IMR-90 (cell line): ENCODE measurements at regions not wholly inside any gene's neighbourhood (a gene's known extent, or its start where the extent isn't known, plus 50 kb on each side); places are given as distances from the start of the nearest gene placed in this dataset.

Source experiments
- BHLHE40 ChIP-seq: fragments of 150-350 bp; IDR thresholded peaks from 2 replicates; pipeline ENCODE4 v1.6.1; 2016; ENCODE audit warnings: mild to moderate bottlenecking, low read depth, low read length
- CEBPB ChIP-seq: IDR thresholded peaks from 2 replicates; pipeline ENCODE4 v1.6.1; 2012; ENCODE audit warnings: low read depth, low read length, improper control_type of control experiment
- ELK1 ChIP-seq: fragments of 150-350 bp; IDR thresholded peaks from 2 replicates; pipeline ENCODE4 v1.6.1; 2016; ENCODE audit warnings: low read depth, mild to moderate bottlenecking, low read length, moderate library complexity, borderline replicate concordance
- FOS ChIP-seq: fragments of 150-350 bp; IDR thresholded peaks from 2 replicates; pipeline ENCODE4 v1.6.1; 2016; ENCODE audit warnings: low read depth, low read length
- MAFK ChIP-seq: IDR thresholded peaks from 2 replicates; pipeline ENCODE4 v1.6.1; 2012; ENCODE audit warnings: low read depth, low read length, improper control_type of control experiment
- POLR2A ChIP-seq: IDR thresholded peaks from 2 replicates; pipeline ENCODE4 v1.6.1; 2012; ENCODE audit warnings: mild to moderate bottlenecking, low read depth, low read length
- RAD21 ChIP-seq: IDR thresholded peaks from 2 replicates; pipeline ENCODE4 v1.6.1; 2012; ENCODE audit warnings: low read length, improper control_type of control experiment
- USF2 ChIP-seq: fragments of 150-350 bp; IDR thresholded peaks from 2 replicates; pipeline ENCODE4 v1.6.1; 2017; ENCODE audit warnings: mild to moderate bottlenecking, antibody characterized with exemption, low read length, low read depth
- TF ChIP-seq, protein P1 (sequence below): conservative IDR thresholded peaks from 2 replicates; pipeline ENCODE4 v1.5.1; 2012; ENCODE audit warnings: mild to moderate bottlenecking, low read depth, low read length, improper control_type of control experiment

DNA sequence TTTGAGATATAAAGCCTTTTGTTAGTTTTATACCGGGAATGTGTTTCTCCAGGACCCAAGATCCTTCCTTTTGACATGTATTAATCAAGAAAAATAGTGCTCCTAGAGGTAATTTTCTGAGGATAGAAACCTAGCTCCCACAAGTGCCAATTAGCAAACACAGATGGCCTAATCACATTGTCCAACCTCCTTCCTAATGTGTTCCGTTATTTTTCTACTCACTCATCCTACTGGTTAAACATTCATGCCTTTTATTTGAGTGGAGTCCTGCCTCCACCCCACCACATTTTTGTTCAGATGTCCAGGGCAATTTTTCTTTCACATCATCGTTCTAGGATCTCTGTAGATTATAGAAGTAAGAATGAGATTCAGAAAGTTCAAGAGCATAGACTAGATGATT, 610.0 kb upstream of the MBL2 start:
- TF ChIP-seq, protein P1, sequence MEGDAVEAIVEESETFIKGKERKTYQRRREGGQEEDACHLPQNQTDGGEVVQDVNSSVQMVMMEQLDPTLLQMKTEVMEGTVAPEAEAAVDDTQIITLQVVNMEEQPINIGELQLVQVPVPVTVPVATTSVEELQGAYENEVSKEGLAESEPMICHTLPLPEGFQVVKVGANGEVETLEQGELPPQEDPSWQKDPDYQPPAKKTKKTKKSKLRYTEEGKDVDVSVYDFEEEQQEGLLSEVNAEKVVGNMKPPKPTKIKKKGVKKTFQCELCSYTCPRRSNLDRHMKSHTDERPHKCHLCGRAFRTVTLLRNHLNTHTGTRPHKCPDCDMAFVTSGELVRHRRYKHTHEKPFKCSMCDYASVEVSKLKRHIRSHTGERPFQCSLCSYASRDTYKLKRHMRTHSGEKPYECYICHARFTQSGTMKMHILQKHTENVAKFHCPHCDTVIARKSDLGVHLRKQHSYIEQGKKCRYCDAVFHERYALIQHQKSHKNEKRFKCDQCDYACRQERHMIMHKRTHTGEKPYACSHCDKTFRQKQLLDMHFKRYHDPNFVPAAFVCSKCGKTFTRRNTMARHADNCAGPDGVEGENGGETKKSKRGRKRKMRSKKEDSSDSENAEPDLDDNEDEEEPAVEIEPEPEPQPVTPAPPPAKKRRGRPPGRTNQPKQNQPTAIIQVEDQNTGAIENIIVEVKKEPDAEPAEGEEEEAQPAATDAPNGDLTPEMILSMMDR = no peak
- no peak for TF ChIP-seq CEBPB
- TF ChIP-seq POLR2A = no peak
- no peak for TF ChIP-seq USF2
- TF ChIP-seq MAFK = no peak
- TF ChIP-seq BHLHE40 = no peak
- no peak for TF ChIP-seq FOS
- TF ChIP-seq ELK1 = no peak
- TF ChIP-seq RAD21 = no peak
